Esophagus mucosa (tissue), 1 donor: ENCODE measurements at regions not wholly inside any gene's neighbourhood (a gene's known extent, or its start where the extent isn't known, plus 50 kb on each side); places are given as distances from the start of the nearest gene placed in this dataset.
"Not testable (repeated sequence)": the region's sequence is repeated elsewhere in the genome, so short reads cannot be mapped to it uniquely, and the experiment has no call there.

ENCODE experiments used
- ATAC-seq: fragments of 200-7000 bp; cut with Tn5 transposase; one replicate; pipeline ENCODE4 v1.9.1; 2020
- donor health status: DM: yes; HTN: yes; CAD: no.

GRCh38 chr12:3367750-3368444, 123.1 kb upstream of the PRMT8 start:
- no peak for ATAC-seq

- no peak for ATAC-seq
Measured at GRCh38 chr12:3371018-3371417, 120.0 kb upstream of the PRMT8 start.

GRCh38 chr12:3375326-3375725, 115.7 kb upstream of the PRMT8 start:
- ATAC-seq = no peak

DNA sequence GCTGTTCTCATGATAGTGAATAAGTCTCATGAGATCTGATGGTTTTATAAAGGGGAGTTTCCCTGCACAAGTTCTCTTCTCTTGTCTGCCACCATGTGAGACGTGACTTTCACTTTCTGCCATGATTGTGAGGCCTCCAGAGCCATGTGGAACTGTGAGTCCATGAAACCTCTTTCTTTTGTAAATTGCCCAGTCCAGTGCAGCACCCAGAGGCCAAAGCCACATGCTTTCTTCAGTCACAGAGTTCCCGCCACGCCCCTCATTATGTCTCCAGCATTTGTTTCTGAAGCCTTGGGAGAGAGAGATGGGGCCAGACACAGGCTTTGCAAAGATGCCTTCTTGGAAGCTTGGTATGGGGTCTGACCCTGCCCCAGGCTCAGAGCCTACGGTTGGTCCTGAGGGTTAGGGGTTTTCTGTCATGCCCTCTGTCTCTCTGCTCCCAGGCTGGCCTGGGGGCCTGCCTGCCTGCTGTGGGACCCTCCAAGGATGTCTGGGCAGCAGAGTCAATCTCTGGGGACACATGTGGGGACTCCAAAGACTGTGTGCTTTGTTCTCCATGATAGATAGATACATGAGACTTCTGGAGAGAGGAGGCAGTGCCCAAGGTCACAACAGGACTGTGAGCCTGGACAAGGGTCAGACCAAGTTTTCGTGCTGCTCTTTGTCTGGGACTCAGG, 114.1 kb upstream of the PRMT8 start:
- ATAC-seq = no peak

DNA sequence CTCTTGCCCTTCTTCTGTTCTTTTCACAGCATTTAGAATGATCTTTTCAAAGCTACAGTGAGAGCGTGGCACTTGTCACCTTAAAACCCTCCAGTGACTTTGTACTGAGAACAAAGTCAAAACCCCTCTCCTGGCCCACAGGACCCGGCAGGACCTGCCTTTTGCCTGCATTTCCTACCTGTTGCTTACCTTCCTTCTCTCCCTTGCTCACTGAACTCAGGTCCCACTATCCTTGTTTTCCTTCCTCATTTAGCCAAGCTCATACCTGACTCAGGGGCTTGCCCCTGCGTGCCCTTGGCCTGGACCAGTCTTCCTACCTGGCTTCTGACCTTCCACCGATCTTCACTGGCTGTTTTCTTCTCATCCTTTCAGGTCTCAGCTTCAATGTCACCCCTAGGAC, 112.3 kb upstream of the PRMT8 start:
- no peak for ATAC-seq

- ATAC-seq = no peak
Measured at GRCh38 chr12:3379079-3379478, 111.9 kb upstream of the PRMT8 start.

GRCh38 chr12:3380200-3381043, 110.6 kb upstream of the PRMT8 start:
- ATAC-seq = no peak

DNA sequence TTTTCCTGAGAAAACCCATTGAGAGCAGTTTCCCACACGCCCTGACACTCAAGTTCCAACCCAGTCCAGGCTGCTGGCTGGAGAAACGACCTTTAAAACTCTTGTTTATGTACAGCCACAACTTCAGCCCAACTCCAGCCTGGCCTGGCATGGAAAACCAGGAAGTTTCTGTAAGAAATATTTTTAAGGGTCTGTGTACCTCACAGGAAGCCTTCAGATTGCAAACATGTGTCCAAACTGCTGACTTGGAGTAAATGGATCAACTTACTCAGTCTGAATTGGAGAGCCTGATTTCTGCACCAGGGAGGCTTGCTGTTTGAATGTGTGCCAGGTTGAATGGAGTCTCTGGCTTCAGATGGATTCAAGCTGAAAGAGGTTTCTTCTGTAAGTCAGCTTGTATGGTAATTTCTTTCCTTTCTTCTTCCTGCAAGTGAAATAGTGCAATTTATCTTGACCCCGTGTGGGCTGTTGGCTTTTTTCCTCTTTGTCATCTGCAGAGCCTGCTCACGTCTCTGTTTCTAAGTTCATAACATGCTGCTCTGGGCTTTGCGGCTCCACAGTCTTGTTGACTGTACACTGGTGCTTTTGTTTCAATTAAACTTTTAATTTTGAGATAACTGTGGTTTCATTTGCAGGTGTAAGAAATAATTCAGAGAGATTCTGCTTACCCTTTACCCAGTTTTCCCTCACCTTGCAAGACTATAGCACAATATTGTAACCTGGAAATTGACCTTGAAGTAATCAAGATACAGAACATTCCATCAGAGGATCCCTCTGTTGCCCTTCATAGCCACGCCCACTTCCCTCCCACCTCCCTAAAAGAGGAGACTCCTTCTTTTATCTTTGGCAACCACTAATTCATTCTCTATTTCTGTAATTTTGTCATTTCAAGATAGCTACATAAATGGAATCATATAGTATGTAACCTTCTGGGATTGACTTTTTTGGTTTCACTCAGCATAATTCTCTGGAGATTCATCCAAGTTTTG, 109.7 kb upstream of the PRMT8 start:
- no peak for ATAC-seq

GRCh38 chr12:3389986-3390385, 101.0 kb upstream of the PRMT8 start:
- ATAC-seq = no peak

DNA sequence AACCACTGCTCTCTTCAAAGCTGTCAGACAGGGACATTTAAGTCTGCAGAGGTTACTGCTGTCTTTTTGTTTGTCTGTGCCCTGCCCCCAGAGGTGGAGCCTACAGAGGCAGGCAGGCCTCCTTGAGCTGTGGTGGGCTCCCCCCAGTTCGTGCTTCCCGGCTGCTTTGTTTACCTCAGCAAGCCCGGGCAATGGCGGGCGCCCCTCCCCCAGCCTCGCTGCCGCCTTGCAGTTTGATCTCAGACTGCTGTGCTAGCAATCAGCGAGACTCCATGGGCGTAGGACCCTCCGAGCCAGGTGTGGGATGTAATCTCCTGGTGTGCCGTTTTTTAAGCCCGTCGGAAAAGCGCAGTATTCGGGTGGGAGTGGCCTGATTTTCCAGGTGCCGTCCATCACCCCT, 93.4 kb upstream of the PRMT8 start:
- ATAC-seq = not testable (repeated sequence)

DNA sequence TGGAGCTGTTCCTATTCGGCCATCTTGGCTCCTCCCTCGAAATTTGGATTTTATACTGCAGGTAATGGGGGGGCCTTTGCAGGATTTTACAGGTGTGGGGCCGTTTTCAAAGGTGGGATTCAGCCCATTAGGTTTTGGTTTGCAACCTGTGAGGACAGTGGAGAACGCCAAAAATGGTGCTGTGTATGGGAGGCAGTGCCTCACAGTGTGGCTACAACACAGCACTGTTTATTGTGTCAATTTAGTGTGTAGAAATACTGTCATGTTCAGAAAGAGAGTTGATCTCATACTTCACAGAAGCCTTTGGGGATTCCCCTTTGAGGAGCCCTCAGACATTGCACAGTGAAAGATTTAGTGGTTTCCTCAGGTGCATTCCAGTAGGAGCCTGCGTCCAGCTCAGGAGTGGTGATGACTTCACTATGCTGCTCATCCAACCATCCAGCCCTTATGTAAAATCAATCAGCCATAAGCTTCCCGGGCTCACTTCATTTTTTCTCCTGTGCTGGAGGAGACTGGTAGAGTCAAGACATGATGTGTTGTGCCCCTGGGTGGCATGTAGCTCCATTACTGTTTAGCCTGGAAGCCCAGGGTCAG, 92.7 kb upstream of the PRMT8 start:
- no peak for ATAC-seq

DNA sequence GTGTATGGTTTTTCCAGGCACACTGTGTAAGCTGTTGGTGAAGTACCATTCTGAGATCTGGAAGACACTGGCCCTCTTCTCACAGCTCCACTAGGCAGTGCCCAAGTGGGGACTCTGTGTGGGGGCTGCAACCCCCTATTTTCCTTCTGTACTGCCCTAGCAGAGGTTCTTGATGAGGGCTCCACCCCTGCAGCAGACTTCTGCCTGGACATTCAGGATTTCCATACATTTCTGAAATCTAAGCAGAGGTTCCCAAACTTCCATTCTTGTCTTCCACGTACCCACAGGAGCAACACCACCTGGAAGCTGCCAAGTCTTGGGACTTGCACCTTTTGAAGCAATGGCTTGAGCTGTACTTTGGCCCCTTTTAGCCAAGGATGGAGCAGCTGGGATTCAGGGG, 85.2 kb upstream of the PRMT8 start:
- ATAC-seq = no peak

- ATAC-seq = no peak
Measured at GRCh38 chr12:3407723-3408122, 83.3 kb upstream of the PRMT8 start.

- ATAC-seq = no peak
Measured at GRCh38 chr12:3409662-3410061, 81.3 kb upstream of the PRMT8 start.

DNA sequence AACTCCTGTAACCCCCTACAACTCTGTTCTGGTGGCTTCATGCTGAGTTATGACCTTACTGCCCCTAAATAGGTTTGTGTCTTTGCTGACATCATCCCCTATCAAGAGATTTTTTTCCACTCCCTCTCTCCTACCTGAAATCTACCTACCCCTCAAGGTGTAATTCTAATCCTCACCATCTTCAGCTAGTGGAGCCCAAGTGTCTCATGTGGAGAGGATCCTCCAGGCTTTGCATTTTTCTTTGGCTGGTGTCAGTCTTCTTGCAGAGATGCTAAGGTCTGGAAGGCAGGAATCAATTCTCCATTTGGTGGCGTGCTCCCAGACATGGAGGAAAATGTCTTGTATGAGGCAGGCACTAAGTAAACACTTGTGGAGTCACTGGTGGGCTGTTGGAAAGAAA, 74.8 kb upstream of the PRMT8 start:
- ATAC-seq = no peak

DNA sequence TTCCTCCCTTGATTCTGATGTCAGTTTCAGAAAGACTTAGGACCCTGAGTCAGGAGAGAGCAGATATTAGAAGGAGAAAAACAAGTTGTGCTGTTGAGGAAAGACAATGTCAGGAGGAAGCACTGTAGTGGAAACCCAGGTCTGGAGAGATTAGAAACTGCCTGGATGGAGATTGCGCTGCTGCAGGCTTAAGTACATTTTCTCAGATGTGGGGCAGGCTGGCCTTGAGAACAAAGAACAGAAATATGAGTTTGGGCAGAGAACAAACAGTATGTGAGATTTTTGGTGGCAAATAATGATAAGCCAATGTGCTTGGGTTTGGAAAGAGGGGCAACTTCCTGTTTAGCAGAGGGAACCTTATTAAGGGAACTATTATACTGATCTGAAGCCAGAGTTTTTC, 74.3 kb upstream of the PRMT8 start:
- no peak for ATAC-seq

- ATAC-seq = no peak
Measured at GRCh38 chr12:3417113-3417512, 73.9 kb upstream of the PRMT8 start.

DNA sequence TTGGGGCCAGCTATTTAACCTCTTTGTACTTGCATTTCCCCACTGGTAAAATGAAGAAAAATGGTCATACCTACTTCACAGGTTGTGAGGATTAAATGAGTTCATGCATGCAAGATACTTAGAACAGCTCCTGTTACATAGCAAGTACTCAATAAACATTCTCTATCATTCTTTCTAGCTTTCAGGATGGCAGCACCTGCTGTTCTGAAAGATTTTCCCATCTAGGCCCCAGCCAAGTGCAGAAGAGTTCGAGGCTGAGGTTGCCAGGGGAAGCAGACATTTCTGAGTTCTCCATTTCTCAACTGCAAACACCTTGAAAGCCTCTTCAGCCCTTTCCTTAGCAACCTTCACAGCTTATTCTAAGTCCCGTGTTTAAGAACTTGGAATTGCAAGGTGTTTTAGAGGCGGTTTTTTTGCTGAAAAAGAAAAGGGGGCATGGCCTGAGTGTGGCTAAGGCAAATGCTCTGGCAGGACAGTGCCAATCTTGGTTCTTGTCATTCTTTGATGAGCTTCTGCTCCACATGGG, 73.0 kb upstream of the PRMT8 start:
- no peak for ATAC-seq

DNA sequence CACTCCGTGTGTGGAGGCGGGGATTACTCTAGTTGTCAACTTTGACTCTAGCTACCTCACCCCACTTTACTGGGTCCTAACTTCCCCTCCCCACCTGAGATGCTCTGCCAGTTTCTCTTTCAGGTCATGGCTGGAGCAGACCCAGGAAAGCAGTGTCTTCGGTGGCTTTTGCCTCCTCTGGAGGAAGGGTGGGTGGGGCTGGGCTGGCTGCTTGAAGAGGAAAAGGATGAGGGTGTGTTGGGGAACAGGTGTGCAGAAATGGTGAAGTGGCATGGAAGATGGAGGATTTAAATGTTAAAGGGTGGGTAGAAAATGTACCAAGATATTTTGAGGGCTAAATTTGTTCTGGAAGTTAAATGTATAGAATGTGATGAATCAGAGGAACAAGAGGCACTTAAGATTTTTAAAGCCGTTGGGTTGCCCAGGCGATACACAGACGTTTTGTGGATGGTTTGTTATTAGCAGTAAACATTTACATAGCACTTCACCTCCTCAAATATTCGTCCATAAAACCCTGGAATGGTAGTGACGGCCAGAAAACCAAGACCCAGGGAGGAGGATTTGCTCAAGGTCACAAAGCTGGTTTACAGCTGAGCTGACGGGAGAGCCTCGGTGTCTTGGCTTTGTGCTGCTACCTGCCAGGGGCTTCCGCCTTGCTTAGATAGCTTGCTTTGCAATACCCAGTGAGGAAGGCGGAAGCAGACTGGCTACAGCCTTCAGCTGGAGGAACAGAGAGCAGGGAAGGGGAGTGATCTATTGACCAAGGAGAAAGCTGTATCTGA, 72.2 kb upstream of the PRMT8 start:
- ATAC-seq = no peak

DNA sequence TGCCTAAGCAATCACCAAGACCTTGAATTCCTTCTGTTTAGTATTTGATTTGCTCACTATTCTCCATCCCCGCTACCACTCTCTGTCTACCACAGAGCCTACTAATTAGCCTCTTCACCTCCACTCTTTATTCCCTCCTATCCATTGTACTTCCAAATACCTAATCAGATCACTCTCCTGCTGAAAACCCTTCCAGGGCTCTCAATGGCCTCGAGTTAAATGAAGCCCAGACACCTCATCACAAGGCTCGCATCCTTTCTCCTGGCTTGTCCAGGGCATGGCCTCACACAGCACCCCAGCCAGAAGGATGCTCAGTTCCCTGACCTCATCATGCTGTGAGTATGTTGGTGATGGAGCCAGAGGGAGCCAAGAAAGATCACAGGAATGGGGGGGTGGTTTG, 71.4 kb upstream of the PRMT8 start:
- no peak for ATAC-seq

DNA sequence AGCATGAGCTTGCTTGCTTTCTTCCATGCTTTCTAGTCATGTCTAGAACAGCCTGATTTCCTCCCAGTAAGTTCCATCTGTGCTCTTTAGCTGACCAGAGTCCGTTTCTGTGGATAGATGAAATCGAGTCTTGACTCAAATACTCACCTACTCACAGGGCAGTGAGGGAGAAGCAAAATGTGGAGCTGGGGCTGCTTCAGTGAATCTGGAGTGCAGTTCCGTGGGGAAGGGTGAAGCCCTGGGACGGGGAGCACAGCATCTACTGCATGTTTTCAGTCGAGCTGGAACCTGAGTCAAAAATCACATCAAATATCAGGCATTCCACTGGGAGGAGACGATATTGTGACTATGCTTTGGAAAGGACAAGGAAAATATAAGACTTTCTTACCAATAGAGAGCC, 70.3 kb upstream of the PRMT8 start:
- no peak for ATAC-seq
